Right renal cortex interstitium (tissue), 3 donors: ENCODE measurements at regions not wholly inside any gene's neighbourhood (a gene's known extent, or its start where the extent isn't known, plus 50 kb on each side); places are given as distances from the start of the nearest gene placed in this dataset.
"Not testable (repeated sequence)": the region's sequence is repeated elsewhere in the genome, so short reads cannot be mapped to it uniquely, and the experiment has no call there.

ENCODE experiments used
- DNase-seq, 3 donors: peaks; one replicate each; pipeline ENCODE4 v3.0.0-alpha.2; 2013; ENCODE audit warnings: low read depth in 3 of 3, low spot score in 2 of 3

DNA sequence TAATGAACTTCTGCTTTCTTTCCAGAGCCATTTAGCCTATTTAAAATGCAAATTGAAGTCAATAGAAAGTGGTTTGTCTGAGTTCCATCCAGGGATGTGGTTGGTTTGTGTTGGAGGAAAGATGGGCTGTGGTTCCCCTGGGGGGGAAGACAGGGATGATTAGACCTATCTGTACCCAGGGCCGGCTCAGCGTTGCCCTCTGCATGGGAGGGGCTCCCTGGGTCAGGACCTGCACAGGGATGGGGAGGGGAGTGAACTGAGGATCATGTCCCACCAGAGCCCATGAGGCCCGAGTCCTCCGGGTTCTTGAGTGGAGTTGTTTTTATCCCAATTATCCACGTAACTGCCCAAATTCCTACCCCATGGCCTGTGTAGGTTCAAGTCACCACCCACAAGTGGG is 76.9 kb upstream of the SFSWAP start:
- DNase-seq: no peak

DNA sequence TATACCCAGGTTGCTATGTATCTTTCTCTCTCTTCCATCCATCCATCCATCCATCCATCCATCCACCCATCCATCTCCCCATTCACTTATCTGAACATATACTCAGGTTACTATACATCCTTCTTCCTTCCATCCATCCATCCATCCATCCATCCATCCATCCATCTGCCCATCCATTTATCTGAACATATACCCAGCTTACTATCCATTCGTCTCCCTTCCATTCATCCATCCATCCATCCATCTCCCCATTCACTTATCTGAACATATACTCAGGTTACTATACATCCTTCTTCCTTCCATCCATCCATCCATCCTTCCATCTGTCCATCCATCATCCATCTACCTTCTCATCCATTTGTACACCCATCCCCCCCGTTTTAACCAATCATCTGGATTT is 75.9 kb upstream of the SFSWAP start:
- DNase-seq: not testable (repeated sequence)

DNA sequence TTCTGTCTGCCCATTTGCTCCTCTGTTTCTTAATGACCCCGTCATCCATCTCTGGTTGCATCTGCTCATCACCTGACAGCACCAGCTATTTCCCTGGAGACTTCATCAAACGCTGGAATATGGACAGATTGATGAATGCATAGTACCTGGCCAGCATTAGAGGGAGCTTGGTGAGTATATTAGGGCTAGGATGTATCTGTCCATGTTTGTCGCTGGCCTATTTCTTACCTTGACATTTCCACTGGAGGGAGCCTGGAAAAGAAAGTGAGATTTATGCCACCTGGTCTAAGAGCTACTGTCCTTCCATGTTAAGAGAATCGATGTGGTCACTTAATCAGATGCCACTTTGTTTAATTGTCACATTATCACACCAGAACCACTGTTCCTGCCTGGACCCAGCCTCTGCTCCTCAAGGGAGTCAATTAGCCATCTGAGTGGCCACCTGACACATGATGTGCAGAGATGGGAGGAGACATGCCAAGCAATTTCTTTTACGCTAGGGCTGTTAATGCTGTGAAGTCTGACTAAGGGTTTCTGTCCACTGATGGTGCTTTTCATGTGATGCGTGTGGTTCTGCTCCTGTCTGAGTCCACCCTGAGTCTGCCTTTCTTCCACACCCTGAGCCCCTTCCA is 75.3 kb upstream of the SFSWAP start:
- no peak for DNase-seq

DNA sequence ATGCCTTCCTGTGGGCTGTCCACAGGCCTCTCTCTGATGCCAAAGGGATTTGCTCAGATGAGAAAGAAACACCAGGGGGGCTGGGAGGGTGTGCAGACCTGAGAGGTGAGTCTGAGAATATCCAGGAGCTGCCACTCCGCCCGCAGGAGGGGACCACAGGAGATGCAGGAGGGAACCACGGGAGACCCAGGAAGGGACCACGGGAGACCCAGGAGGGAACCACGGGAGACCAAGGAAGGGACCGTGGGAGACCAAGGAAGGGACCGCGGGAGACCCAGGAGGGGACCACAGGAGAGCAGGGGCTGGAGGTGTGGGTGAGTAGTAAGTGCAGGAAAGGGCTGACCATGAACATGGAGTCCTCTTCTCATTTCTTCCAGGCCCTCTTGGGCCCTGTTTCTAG is 74.6 kb upstream of the SFSWAP start:
- no peak for DNase-seq

DNA sequence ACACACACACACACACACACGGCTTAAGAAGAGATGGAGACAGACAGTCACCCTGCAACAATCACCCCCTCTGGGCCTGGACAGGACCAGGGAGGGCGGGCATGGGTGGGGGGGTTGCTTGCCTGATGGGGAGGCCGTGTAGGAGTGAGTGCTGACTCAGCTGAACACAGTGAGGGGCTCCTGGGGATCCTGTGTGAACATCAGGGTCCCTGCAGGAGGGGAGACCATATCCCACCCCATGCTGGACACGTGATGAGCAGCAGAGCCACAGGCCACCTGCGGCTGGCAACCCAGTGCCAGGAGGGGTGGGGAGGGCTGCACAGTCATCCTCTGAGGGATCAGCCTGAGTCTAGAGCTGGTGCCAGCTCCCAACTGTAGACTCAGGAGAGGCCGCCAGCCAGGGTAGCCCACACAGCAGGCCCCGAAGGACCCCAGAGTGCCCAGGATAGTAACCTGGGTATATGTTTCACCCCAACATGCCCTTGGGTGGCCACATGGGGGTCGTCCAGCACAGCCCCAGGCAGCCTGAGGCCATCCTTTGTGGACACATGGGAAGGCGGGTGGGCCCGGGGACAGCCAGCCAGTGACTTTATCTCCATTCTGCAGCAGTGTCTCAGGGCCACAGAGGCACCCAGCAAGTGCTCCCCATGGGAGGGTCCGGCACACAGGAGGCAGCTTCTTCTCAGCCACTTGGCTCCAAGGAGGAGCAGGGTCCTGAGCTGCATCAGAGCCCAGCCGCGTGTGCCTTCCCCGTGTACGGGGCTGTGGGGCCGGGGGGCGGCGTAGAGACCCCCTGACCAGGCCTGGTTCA is 73.7 kb upstream of the SFSWAP start:
- no peak for DNase-seq

DNA sequence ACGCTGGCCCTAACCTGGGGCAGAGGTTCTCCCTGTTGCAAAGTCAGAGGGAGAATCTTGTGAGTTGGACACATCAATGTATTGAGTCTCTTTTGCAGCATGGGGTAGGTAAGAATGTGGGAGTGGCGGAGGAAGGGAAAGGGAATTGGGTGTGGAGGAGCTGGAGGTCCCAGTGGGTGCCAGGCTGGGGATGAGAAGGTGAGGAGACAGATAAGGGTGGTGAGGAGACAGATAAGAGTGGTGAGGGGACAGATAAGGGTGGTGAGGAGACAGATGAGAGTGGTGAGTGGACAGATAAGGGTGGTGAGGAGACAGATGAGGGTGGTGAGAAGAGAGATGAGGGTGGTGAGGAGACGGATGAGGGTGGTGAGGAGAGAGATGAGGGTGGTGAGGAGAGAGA is 72.9 kb upstream of the SFSWAP start:
- no peak for DNase-seq

DNA sequence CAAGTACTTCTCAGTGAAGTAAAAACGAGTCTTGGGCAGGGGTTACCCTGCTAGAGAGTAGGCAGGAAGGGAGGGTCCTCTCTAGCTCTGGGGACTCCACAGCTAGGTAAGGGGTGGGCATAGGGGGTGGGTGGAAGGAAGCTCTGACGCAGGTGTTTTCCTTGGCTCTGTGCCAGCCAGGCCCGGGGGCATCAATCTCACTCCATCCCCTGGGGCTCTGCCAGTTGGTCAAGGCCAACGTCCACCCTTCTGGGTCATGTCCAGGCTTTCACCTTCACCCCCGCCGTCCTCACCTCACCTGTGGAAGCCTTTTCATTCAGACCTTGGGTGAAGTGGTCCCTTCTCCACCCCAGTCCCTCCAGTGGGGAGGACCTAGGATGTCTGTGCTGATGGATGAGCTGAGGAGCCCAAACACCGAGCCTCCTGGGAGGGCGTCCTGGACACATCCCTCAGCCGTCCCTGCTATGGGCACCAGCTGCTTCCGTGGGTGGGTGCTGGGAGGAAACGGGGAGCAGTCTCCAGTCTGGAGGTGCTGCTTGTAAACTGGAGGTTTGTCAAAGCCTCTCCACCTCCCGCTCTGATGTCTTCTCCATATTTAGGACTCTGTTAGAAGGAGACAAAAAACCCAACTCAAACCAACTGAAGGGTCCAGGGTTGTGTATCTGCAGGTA is 71.5 kb upstream of the SFSWAP start:
- no peak for DNase-seq

DNA sequence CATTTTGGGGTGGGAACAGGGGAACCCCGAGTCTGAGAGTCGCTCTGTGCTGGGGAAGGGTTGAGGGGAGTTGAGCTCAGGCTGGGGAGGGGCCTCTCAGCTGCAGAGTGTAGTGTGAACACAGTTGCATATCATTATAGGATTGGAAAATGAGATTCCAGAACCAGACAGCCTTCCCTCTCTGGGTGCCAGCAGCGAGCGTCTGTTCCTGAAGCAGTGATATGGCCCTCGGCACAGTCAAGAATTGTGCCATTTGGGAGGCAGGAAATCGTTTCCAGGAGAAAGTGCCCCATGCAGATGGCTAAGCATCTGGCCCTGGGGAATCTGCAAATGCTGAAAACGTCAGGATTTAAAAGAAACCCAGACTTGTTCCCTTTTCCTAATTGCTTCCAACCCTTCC is 70.4 kb upstream of the SFSWAP start:
- DNase-seq: no peak

DNA sequence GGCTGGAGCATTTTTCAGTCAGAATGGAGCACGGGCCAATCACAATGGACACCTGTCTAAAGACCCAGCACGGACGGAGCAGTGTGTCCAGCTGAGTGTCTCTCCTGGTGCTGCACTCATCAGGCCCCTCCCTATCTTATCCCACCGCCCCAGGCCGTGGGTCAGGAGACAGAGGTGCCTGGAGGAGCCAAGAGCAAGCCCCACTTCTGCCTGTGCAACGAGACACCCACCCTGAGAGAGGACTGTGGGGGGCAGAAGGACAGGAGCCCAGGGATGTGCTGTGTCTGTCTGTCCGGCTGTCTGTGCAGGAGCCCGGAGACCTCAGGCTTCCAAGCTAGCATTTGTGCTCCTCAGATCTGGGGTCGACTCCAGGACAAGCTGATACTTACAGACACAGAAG is 69.6 kb upstream of the SFSWAP start:
- DNase-seq: no peak

DNA sequence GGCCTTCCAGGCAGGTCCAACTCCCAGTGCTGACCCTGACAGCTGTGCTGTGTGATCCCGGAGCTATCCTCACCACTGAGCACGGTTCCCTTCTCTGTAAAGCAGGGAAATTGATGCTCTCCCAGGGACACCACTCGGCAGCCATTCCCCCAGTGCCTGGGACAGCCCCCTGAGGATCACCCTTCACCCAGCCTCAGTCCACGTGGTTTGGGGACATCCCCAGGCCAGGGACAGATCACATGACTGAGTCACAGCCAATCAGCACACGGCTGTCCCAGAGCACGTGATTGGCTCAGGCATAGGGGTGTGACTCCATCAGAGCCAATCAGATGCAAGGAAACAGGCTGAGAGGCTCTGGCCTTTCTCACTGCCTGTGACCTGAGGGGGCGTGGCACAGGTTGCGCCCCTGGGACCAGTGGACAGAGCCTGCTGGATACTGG is 68.8 kb upstream of the SFSWAP start:
- no peak for DNase-seq

DNA sequence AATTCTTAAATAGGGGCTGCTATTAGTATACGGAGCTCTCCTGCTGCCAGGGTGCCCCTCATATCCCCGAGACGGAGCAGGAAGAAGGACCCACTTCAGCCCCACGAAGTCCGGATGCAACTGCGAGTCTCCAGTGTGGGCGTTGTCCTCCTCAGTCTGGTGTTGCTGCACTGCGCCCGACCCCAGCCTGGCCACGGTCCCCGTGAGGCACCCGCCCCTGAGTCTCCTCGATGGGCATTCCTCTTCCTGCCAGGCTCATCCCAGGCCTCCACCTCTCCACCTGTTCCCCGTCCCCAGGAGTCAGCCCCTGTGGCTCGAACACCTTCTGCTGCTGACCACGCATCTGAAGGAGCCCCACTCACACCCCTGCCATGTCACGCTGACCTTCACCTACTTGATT is 68.1 kb upstream of the SFSWAP start:
- DNase-seq: no peak

DNA sequence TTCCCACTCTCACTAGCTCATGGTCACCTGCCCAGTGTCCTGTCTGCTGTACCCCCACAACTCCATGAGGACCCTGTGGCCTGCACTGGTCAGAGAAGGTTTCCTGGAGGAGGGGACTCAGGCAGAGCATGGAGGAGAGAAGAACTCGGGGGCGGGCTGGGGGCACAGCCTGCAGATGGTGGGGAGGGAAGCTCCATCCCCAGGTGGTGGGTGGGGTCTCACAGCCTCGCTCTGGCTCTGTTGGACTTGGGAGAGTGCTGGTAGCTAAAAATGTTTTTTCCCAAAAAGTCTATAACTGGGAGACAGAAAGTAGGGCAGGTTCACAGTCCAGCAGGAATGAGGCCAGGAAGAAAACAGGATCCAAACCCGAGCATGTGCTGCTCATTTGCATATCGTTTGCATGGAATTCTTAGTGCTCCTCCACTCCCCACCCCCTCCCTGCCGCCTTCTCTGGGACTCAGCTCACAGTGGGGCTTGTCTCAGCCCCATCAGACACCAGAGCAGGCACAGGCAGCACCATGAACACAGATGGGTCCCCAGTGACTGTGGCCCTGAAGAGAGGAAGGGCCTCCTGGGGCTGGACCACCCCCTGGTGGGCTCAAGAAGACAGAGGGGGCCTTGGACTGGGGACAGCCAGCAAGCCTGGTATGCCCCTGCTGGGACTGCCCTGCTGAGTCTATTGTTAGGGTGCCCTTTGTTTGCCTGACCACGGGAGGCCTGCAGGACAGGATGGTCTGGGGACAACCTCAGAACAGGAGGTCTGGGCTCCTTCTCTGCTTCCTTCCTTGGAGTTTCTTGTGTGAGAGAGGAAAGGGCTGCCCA is 67.0 kb upstream of the SFSWAP start:
- no peak for DNase-seq

DNA sequence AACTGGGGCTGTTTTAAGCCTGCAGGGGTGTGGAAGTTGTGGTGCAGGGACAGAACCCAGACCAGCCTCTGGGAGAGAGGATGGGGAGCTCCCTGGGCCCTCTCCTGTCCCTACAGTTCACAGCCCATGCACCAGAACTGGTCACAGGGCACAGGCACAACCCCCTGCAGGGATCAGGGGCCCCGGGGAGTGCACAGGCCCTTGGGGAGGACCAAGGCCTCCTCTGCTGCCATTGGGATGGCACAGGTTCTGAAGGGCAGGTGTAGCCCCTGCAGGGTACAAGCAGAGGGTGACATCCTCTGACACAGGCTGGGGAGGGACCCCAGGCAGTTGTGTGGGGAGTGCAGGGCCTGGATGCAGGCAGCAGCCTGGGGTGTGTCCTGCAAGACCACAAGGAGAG is 66.4 kb upstream of the SFSWAP start:
- DNase-seq: no peak

DNA sequence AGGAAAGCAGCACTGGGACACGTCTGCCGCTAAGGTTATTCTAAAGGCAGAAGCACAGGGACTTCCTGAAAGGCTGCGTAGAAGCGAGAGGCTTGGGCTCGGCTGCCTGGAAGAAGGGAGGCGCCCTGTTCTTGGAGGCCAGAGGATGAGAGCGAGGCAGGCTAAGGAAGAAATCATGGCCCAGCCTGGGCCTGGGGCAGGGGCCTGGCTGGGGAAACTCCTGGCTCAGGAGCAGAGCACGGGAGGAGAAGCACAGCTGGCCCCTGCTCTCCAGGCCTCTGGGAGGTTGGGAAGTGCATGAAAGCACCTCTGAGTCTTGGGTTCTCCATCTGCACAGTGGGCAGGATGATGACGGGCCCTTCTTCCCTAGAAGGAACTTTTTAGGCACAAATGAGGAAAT is 66.0 kb upstream of the SFSWAP start:
- not testable (repeated sequence) for DNase-seq

DNA sequence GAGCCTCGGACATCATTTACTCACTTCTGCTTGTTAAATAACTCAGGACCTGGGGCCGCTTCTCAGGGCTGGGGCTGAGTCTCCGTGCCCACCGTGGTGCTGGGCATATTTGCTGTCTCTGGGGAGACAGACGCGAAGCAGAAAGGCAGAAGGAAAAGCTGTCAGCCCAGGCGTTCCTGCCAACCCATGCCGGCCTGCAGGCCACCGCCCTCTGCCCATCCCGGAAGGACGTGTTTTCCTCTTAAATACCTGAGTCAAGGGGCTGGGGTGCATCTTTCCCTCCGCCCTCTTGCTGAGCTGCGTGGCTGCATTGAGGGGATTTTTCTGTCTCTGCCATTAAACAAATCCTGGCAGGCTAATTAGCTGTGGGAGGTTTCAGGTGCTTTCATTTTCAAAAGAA is 65.3 kb upstream of the SFSWAP start:
- not testable (repeated sequence) for DNase-seq

DNA sequence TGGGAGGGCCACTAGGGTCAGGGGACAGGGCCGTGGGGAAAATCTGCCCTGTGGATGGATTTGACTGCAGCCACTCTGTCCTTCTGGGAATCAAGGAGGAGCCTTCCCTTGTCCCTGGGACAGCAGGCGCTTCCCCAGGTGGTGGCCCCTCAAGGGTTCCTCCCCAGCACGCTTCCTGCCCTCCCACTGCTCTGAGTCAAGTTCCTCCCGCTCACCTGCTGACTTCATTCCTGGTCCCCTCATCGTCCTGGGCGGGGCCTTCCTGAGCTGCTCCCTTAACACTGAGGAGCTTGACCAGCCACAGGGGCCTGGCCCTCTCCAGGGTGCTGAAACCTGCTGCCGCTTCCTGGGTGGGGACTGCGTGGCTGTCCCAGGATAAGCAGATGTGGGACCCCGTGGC is 64.4 kb upstream of the SFSWAP start:
- DNase-seq: not testable (repeated sequence)

DNA sequence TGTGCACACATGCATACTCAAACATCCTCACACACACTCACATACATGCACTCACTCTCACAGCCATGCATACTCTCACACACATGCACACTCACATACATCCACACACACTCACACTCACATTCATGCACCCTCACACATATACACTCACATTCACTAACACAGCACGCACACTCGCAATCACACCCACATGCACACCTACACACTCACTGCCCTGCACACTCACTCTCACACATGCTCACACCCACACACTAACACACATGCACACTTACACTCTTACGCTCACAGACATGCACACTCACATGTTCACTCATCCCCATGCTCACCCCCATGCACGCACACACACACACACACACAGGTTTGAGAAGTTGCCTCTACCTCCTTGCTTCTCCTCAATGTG is 63.2 kb upstream of the SFSWAP start:
- DNase-seq: no peak

DNA sequence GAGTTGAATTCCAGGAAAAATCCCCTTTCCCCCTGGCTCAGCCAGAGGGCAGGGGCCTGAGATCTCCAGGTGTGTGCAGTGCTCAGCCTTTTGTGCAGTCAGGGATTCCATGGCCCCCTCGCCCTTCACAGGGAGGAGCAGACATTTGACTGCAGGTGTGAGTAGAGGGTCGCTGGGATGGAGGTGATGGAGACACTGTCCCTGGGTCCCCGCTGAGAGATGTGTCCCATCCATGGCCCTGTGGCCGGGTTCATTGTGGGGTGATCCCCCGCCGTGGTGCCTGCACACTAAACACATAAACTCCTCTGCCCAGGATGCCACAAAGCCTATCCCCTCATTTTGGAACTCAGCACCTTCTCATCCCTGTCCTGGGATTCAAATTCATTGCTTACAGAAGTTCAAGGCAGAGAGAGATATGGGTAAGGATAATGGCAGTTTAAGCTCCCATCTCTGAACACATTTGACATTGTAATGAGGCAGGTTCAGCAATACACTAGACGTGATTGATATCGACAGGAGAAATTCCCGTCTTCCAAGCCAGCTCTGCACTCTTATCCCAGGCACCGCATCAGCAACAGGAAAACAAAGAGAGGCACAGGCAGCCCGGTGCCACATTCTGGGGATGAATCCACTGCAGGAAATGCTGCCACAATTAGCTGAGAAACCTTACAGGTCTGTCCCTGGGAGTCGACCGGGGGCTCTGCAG is 55.3 kb upstream of the SFSWAP start:
- DNase-seq: not testable (repeated sequence)

DNA sequence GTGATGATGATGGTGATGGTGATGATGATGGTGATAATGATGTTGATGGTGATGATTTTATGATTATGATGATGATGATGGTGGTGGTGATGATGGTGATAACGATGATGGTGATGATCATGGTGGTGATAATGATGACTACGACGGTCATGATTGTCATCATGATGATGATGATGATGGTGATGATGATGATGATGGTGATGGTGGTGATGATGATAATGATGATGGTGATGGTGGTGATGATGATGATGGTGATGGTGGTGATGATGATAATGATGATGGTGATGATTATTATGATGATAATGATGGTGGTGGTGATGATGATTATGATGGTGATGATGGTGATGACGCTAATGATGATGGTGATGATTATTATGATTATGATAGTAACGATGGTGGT is 54.1 kb upstream of the SFSWAP start:
- DNase-seq: not testable (repeated sequence)

DNA sequence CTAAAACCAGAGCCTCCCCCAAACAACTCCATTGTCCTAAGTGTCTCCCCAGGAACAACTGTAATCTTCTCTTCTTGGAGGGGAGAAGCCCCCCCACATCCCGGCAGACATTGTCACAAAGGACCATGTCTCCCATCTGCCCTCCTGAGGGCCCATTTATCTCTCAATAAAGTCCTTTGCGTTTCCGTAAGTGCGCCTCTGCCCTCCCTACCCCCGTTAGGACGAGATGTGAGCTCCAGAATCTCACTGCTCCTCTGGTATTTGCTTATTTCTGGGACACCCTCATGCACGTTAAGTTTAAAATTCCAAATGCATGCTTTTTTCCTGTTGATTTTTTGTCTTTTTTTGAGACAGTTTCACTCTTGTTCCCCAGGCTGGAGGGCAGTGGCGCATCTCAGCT is 52.3 kb upstream of the SFSWAP start:
- DNase-seq: not testable (repeated sequence)
